GM21360 (cell line): ENCODE measurements at regions not wholly inside any gene's neighbourhood (a gene's known extent, or its start where the extent isn't known, plus 50 kb on each side); places are given as distances from the start of the nearest gene placed in this dataset.

Experiments used
- ATAC-seq: cut with Tn5 transposase; IDR thresholded peaks from one replicate; pipeline ENCODE4 v1.9.1; 2021; ENCODE audit warnings: mild to moderate bottlenecking, moderate library complexity; ENCODE audit not compliant: unreplicated experiment

GRCh38 chr3:104846270-104846669 is 520.4 kb upstream of the ALCAM start:
- no peak for ATAC-seq

- ATAC-seq, result no peak
Measured at GRCh38 chr3:104849070-104849469, 517.6 kb upstream of the ALCAM start.

GRCh38 chr3:104854468-104854867 is 512.2 kb upstream of the ALCAM start:
- ATAC-seq, result no peak

GRCh38 chr3:104855702-104856101 is 511.0 kb upstream of the ALCAM start:
- ATAC-seq, result no peak

- no peak for ATAC-seq
Measured at GRCh38 chr3:104856741-104857140, 510.0 kb upstream of the ALCAM start.

GRCh38 chr3:104868291-104868690 is 498.4 kb upstream of the ALCAM start:
- no peak for ATAC-seq

GRCh38 chr3:104870276-104870675 is 496.4 kb upstream of the ALCAM start:
- no peak for ATAC-seq

- ATAC-seq, result no peak
Measured at GRCh38 chr3:104873331-104873730, 493.4 kb upstream of the ALCAM start.

GRCh38 chr3:104878395-104878794 is 488.3 kb upstream of the ALCAM start:
- no peak for ATAC-seq

- no peak for ATAC-seq
Measured at GRCh38 chr3:104879919-104880318, 486.8 kb upstream of the ALCAM start.

GRCh38 chr3:104885214-104885814 is 481.4 kb upstream of the ALCAM start:
- no peak for ATAC-seq

GRCh38 chr3:104886220-104886995 is 480.3 kb upstream of the ALCAM start:
- no peak for ATAC-seq

- ATAC-seq, result no peak
Measured at GRCh38 chr3:104887069-104887468, 479.6 kb upstream of the ALCAM start.

GRCh38 chr3:104887619-104888018 is 479.1 kb upstream of the ALCAM start:
- ATAC-seq, result no peak

- ATAC-seq, result no peak
Measured at GRCh38 chr3:104892044-104892443, 474.7 kb upstream of the ALCAM start.

GRCh38 chr3:104896624-104897023 is 470.1 kb upstream of the ALCAM start:
- no peak for ATAC-seq

GRCh38 chr3:104901396-104901795 is 465.3 kb upstream of the ALCAM start:
- no peak for ATAC-seq

- ATAC-seq, result no peak
Measured at GRCh38 chr3:104903064-104903463, 463.6 kb upstream of the ALCAM start.

- no peak for ATAC-seq
Measured at GRCh38 chr3:104906001-104906639, 460.6 kb upstream of the ALCAM start.

- ATAC-seq, result no peak
Measured at GRCh38 chr3:104907507-104907906, 459.2 kb upstream of the ALCAM start.

GRCh38 chr3:104908761-104909160 is 457.9 kb upstream of the ALCAM start:
- no peak for ATAC-seq

GRCh38 chr3:104909198-104909597 is 457.5 kb upstream of the ALCAM start:
- ATAC-seq, result no peak
